ENCODE measurements at regions not wholly inside any gene's neighbourhood (a gene's known extent, or its start where the extent isn't known, plus 50 kb on each side); places are given as distances from the start of the nearest gene placed in this dataset.

GRCh38 chr12:123058481-123058880, 78.0 kb downstream of the ARL6IP4 start:
- H3K9me3 ChIP-seq (ENCODE audit: control insufficient read depth in 1 of 2, insufficient read depth in 1 of 2, low read depth in 1 of 2, low read length in 2 of 2): no peaks in the 10 kb centered on the region
- ChIA-PET CTCF (no interaction called here), RAD21 (ENCODE audit: low non-redundant PET in 1 of 2, low total read pairs in 2 of 2, uncharacterized antibody in 2 of 2, unreplicated experiment in 2 of 2) (no interaction called here), POLR2A (no interaction called here)
- peaks cover 36 to 38% of the 10 kb centered on the region in 2 experiments for H3K4me1 ChIP-seq (ENCODE audit: control insufficient read depth in 1 of 2, insufficient read depth in 2 of 2, low read length in 2 of 2)
- no TSS peak for BruUV-seq (replicated peaks)
- ATAC-seq: no peak
- no peak overlapping the region for H3K4me2 ChIP-seq (ENCODE audit: low read length)
- H3K79me2 ChIP-seq (ENCODE audit: insufficient read depth, low read length): no peaks in the 10 kb centered on the region
- H3K27me3 ChIP-seq (ENCODE audit: insufficient read depth, low read length): no peaks in the 10 kb centered on the region
- no peak overlapping the region for H2AFZ ChIP-seq (ENCODE audit: low read depth, low read length, poor library complexity, severe bottlenecking)
- no peak overlapping the region for H3K9ac ChIP-seq (ENCODE audit: low read length)
- no peak overlapping the region for H3K27ac ChIP-seq (ENCODE audit: low read depth, low read length)
- DNase-seq (ENCODE audit: low read depth, low spot score): no peak
- no peaks in the 10 kb centered on the region for H3K36me3 ChIP-seq (ENCODE audit: control insufficient read depth in 1 of 2, insufficient read depth in 2 of 2, low read length in 2 of 2)
- no peak for TF ChIP-seq JUND (IDR thresholded peaks at IDR 0.05)
- TF ChIP-seq CTCF (IDR thresholded peaks at IDR 0.05 in 2 of 3, conservative IDR thresholded peaks at IDR 0.05 in 1 of 3; ENCODE audit: borderline replicate concordance in 1 of 3, insufficient read depth in 1 of 3, low read depth in 2 of 3, low read length in 2 of 3): no peak
- no peak for TF ChIP-seq SRF (IDR thresholded peaks at IDR 0.05; ENCODE audit: low read depth)
- TF ChIP-seq TCF7L2 (IDR thresholded peaks at IDR 0.05; ENCODE audit: borderline replicate concordance, extremely low read depth, insufficient read depth, insufficient read length): no peak
- TF ChIP-seq, protein P1, sequence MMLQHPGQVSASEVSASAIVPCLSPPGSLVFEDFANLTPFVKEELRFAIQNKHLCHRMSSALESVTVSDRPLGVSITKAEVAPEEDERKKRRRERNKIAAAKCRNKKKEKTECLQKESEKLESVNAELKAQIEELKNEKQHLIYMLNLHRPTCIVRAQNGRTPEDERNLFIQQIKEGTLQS (IDR thresholded peaks at IDR 0.05): no peak
- no peak for TF ChIP-seq FOSL1 (IDR thresholded peaks at IDR 0.05; ENCODE audit: low read depth)
- TF ChIP-seq, protein P2, sequence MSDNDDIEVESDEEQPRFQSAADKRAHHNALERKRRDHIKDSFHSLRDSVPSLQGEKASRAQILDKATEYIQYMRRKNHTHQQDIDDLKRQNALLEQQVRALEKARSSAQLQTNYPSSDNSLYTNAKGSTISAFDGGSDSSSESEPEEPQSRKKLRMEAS (IDR thresholded peaks at IDR 0.05): no peak
- TF ChIP-seq POLR2AphosphoS5 (IDR thresholded peaks at IDR 0.05; ENCODE audit: low read depth, low read length): no peak
- TF ChIP-seq ZFX (IDR thresholded peaks at IDR 0.05): no peak
- no peak for TF ChIP-seq POLR2A (IDR thresholded peaks at IDR 0.05; ENCODE audit: borderline replicate concordance, extremely low read depth, insufficient read depth, insufficient read length)
- no peak for TF ChIP-seq EGR1 (IDR thresholded peaks at IDR 0.05; ENCODE audit: low read depth)
- TF ChIP-seq SIN3A (IDR thresholded peaks at IDR 0.05; ENCODE audit: low read depth): no peak
- TF ChIP-seq CEBPB (IDR thresholded peaks at IDR 0.05; ENCODE audit: low read depth): no peak
- TF ChIP-seq CBX3 (IDR thresholded peaks at IDR 0.05; ENCODE audit: low read depth): no peak
- TF ChIP-seq, protein P3, sequence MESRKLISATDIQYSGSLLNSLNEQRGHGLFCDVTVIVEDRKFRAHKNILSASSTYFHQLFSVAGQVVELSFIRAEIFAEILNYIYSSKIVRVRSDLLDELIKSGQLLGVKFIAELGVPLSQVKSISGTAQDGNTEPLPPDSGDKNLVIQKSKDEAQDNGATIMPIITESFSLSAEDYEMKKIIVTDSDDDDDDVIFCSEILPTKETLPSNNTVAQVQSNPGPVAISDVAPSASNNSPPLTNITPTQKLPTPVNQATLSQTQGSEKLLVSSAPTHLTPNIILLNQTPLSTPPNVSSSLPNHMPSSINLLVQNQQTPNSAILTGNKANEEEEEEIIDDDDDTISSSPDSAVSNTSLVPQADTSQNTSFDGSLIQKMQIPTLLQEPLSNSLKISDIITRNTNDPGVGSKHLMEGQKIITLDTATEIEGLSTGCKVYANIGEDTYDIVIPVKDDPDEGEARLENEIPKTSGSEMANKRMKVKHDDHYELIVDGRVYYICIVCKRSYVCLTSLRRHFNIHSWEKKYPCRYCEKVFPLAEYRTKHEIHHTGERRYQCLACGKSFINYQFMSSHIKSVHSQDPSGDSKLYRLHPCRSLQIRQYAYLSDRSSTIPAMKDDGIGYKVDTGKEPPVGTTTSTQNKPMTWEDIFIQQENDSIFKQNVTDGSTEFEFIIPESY (IDR thresholded peaks at IDR 0.05; ENCODE audit: extremely low read depth, insufficient replicate concordance, low read length): no peak
- TF ChIP-seq REST (IDR thresholded peaks at IDR 0.05; ENCODE audit: low read depth): no peak
- TF ChIP-seq YY1 (IDR thresholded peaks at IDR 0.05; ENCODE audit: extremely low read depth, insufficient replicate concordance, low read depth, low read length): no peak
- no peak for TF ChIP-seq RAD21 (IDR thresholded peaks at IDR 0.05; ENCODE audit: low read depth)
- TF ChIP-seq ZNF274 (IDR thresholded peaks at IDR 0.05; ENCODE audit: low read depth, low read length): no peak
- TF ChIP-seq EZH2 (IDR thresholded peaks at IDR 0.05): no peak
- no peaks in the 10 kb centered on the region for H3K9me2 ChIP-seq (ENCODE audit: insufficient read depth)
- no peaks in the 10 kb centered on the region for H4K20me1 ChIP-seq (ENCODE audit: insufficient read depth)
- H3K4me3 ChIP-seq (replicated peaks in 1 of 2; ENCODE audit: low read depth in 1 of 2, low read length in 2 of 2): no peak overlapping the region
- intact Hi-C loops (cut with micrococcal nuclease): no loop called here

All from HCT116 (cell line).